GM19468 (cell line): ENCODE measurements at regions not wholly inside any gene's neighbourhood (a gene's known extent, or its start where the extent isn't known, plus 50 kb on each side); places are given as distances from the start of the nearest gene placed in this dataset.

Experiments used
- ATAC-seq: cut with Tn5 transposase; IDR thresholded peaks from one replicate; pipeline ENCODE4 v1.9.1; 2021; ENCODE audit warnings: mild to moderate bottlenecking, moderate library complexity, moderate number of reproducible peaks; ENCODE audit not compliant: unreplicated experiment; ENCODE audit errors: extremely low read depth

GRCh38 chr4:81375745-81376144 lies 96.0 kb downstream of the RASGEF1B start:
- no peak for ATAC-seq

- no peak for ATAC-seq
Measured at GRCh38 chr4:81369886-81370285, 101.8 kb downstream of the RASGEF1B start.

- ATAC-seq, result no peak
Measured at GRCh38 chr4:81366779-81367178, 104.9 kb downstream of the RASGEF1B start.

- ATAC-seq, result no peak
Measured at GRCh38 chr4:81360737-81361136, 111.0 kb downstream of the RASGEF1B start.

- ATAC-seq, result no peak
Measured at GRCh38 chr4:81359207-81359606, 112.5 kb downstream of the RASGEF1B start.

GRCh38 chr4:81358154-81358553 lies 113.6 kb downstream of the RASGEF1B start:
- no peak for ATAC-seq

GRCh38 chr4:81356621-81357020 lies 115.1 kb downstream of the RASGEF1B start:
- ATAC-seq, result no peak

- no peak for ATAC-seq
Measured at GRCh38 chr4:81355136-81355535, 116.6 kb downstream of the RASGEF1B start.

GRCh38 chr4:81353861-81354260 lies 117.8 kb downstream of the RASGEF1B start:
- ATAC-seq, result no peak

- ATAC-seq, result no peak
Measured at GRCh38 chr4:81352446-81352835, 119.3 kb downstream of the RASGEF1B start.

- ATAC-seq, result peak; percentile 37
Measured at GRCh38 chr4:81351654-81352445, 119.9 kb downstream of the RASGEF1B start.

GRCh38 chr4:81350040-81350439 lies 121.7 kb downstream of the RASGEF1B start:
- ATAC-seq, result no peak

- ATAC-seq, result no peak
Measured at GRCh38 chr4:81348778-81349094, 123.0 kb downstream of the RASGEF1B start.

GRCh38 chr4:81348086-81348777 lies 123.5 kb downstream of the RASGEF1B start:
- ATAC-seq, result no peak

GRCh38 chr4:81346719-81347118 lies 125.0 kb downstream of the RASGEF1B start:
- ATAC-seq, result no peak

- ATAC-seq, result no peak
Measured at GRCh38 chr4:81343536-81343935, 128.2 kb downstream of the RASGEF1B start.

GRCh38 chr4:81343046-81343445 lies 128.0 kb upstream of the PRKG2 start:
- no peak for ATAC-seq

- ATAC-seq, result no peak
Measured at GRCh38 chr4:81337211-81337610, 122.2 kb upstream of the PRKG2 start.

- ATAC-seq, result no peak
Measured at GRCh38 chr4:81335122-81335912, 120.3 kb upstream of the PRKG2 start.

GRCh38 chr4:81330018-81330417 lies 115.0 kb upstream of the PRKG2 start:
- no peak for ATAC-seq

GRCh38 chr4:81326581-81326980 lies 111.6 kb upstream of the PRKG2 start:
- ATAC-seq, result no peak
